ENCODE measurements at regions not wholly inside any gene's neighbourhood (a gene's known extent, or its start where the extent isn't known, plus 50 kb on each side); places are given as distances from the start of the nearest gene placed in this dataset.
"Not testable (repeated sequence)": the region's sequence is repeated elsewhere in the genome, so short reads cannot be mapped to it uniquely, and the experiment has no call there.

DNA sequence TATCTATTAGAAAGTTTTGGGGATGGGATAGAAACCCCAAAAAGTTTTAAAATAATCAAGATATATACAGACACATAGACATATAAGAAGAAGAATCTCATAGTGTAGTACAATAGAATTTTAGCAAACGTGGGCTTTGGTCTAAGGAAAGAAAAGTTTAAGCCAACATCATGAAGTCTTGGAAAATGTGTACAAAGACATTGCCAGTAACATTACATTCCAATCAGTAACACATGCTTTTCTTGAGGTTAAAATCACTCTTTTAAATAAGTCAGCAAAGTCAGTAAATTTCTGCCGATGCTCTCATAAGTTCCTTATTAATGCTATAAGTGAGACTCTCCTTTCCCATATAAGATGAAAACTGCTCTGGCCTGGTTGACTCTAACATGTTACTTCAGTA lies 201.1 kb upstream of the LRIG3 start:
- Mint-ChIP-seq H3K9me3 (peaks cover 0 to 7% of the 10 kb centered on the region in 2 donors), H3K4me1 (no peaks in the 10 kb centered on the region), H3K27ac (no peak overlapping the region), H3K4me3 (no peak overlapping the region), H3K27me3 (no peaks in the 10 kb centered on the region)
- DNase-seq (no peak), ATAC-seq (no peak)

DNA sequence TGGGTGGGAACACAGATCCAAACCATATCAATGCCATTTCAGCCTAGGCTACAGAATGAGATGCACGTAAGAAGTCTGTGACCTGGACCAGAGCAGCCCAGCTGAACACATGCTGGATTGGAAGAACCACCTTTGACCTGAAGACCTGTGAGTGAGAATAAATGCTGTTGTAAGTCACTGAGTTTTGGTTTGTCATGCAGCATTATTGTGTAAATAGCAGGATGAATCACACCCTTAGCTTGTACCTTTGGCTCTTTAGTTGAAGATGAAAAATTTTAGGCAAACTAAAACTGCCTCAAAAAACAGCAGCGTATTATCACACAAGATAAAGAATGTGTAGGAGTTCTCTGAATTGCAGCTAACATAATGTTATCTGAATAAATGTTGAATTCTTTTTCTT lies 199.4 kb upstream of the LRIG3 start:
- H3K27ac Mint-ChIP-seq, result no peak overlapping the region
- H3K9me3 Mint-ChIP-seq, result no peaks in the 10 kb centered on the region
- H3K4me1 Mint-ChIP-seq, result no peaks in the 10 kb centered on the region
- no peaks in the 10 kb centered on the region for H3K27me3 Mint-ChIP-seq
- H3K4me3 Mint-ChIP-seq, result no peak overlapping the region
- DNase-seq (no peak), ATAC-seq (no peak)

DNA sequence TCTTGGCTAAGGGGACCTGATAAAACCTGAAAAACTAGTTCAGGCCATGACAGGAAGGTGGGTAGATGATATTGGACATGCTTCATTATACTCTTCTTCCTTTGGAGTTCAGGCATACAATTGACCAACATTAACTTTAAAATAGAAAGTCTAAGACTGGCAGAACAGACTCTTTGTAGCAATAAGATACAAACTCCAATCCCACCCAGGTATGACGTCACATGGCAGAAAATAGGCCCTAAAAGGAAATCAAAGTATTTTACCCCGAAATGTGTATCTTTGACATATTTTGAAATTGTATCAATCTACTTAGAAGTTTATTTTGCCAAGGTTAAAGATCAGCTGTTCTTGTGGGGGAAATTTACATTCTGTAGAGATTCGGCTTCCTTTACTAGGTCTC lies 198.1 kb upstream of the LRIG3 start:
- Mint-ChIP-seq H3K27ac (no peak overlapping the region), H3K4me1 (no peaks in the 10 kb centered on the region), H3K4me3 (no peak overlapping the region), H3K27me3 (no peaks in the 10 kb centered on the region), H3K9me3 (no peaks in the 10 kb centered on the region)
- no peak for ATAC-seq
- no peak for DNase-seq

DNA sequence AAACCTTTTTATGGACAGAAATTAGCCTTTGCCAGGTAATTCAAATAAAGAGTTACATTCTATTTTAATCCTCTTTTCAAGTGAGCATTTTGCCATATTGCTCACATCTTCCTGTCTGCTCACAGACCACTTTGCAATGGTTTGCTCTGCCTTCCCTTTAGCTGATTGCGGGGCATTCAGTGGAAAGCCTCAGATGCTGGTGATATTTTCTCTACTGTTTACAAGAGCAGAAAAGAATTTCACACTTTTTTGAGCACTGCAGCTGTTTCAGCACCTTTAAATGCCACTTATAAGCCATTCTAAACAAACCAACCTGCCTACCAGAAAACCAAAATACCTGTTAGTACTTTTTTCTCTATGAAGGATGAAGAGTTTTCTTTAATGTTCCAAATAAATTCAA lies 195.7 kb upstream of the LRIG3 start:
- H3K9me3 Mint-ChIP-seq, result no peaks in the 10 kb centered on the region
- no peaks in the 10 kb centered on the region for H3K27me3 Mint-ChIP-seq
- H3K4me1 Mint-ChIP-seq, result no peaks in the 10 kb centered on the region
- DNase-seq (no peak), ATAC-seq (no peak)
- no peak overlapping the region for H3K4me3 Mint-ChIP-seq
- no peak overlapping the region for H3K27ac Mint-ChIP-seq

DNA sequence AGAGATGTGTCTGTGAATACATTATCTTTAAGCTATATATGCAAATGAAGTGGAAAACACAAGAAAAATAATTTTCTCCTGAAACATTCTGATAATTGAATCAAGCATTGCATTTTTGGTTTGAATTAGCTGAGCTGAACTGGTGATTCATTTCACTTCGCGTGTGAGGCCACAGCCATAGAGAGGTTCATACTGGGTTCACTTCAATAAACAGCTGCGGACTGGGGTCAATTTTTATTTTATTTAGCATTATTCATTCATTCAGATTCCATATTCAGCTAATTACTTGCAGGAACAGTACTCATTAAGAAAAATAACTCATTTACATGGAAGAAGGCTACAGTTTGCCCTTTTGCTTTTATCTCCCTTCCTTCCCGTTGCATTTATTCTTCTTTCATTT lies 195.2 kb upstream of the LRIG3 start:
- no peaks in the 10 kb centered on the region for H3K9me3 Mint-ChIP-seq
- H3K4me1 Mint-ChIP-seq, result no peaks in the 10 kb centered on the region
- no peak overlapping the region for H3K4me3 Mint-ChIP-seq

DNA sequence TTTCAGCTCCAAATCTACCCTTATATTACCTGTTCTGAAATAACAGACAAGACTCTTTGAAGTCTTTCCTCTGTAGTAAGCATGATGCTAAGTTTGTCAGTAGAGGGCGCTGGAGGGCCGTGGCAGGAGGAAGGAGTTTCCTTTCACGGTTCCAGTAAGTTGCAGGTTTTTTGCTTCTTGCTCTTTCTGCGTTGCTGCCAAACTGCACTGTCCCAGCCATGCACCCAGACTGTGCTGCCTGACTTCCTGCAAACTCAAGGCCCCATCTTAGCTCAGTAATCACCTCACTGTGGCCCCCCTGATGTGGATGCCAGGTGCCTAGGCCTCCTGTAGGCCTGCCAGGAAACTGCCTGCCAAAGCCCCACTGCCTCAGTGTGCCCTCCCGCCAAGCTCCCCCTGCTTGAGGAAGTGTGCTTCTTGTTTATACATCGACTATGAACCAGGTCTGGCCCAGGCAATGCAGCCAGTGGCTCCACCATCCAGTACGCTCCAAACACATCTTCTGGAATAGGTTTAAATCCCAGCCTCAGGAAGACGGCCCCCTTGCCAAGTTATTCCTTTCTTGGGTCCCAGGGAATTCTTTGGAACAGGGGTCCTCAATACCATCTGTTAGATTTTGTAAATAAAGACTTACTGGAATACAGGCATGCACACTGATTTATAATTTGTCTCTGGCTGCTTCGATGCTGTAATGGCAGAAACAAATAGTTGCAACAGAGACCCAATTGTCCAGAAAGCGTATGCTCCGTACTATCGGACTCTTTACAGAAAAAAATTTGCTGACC lies 193.7 kb upstream of the LRIG3 start:
- Mint-ChIP-seq H3K27me3 (peaks cover 8% of the 10 kb centered on the region), H3K4me3 (no peak overlapping the region), H3K27ac (no peak overlapping the region), H3K4me1 (no peaks in the 10 kb centered on the region), H3K9me3 (no peaks in the 10 kb centered on the region)
- peak; percentile 51 to 52 for DNase-seq
- ATAC-seq, result peak; percentile 60

More for the DNA sequence above, 195.2 kb upstream of the LRIG3 start:
- Mint-ChIP-seq H3K27ac (no peak overlapping the region), H3K27me3 (peaks cover 2% of the 10 kb centered on the region)
- ATAC-seq, result no peak
- DNase-seq, result no peak

DNA sequence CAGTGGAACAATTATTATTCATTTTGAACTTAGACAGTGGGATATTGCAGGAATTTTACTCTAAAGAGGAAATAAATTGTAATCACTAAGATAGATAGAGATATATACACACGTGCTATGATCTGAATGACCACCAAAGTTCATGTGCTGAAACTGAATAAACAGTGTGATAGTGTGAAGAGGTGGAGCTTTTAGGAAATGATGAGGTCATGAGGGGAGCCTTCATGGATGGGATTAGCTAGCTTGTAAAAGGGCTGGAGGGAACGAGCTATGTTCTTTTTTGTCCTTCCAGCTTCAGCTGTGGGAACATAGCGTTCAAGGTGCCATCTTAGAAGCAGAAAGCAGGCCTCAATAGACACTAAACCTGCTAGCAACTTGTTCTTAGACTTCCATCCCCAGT lies 191.5 kb upstream of the LRIG3 start:
- no peaks in the 10 kb centered on the region for H3K9me3 Mint-ChIP-seq
- no peak overlapping the region for H3K27ac Mint-ChIP-seq
- peaks cover 8% of the 10 kb centered on the region for H3K27me3 Mint-ChIP-seq
- no peaks in the 10 kb centered on the region for H3K4me1 Mint-ChIP-seq
- H3K4me3 Mint-ChIP-seq, result no peak overlapping the region
- DNase-seq, result no peak
- no peak for ATAC-seq

DNA sequence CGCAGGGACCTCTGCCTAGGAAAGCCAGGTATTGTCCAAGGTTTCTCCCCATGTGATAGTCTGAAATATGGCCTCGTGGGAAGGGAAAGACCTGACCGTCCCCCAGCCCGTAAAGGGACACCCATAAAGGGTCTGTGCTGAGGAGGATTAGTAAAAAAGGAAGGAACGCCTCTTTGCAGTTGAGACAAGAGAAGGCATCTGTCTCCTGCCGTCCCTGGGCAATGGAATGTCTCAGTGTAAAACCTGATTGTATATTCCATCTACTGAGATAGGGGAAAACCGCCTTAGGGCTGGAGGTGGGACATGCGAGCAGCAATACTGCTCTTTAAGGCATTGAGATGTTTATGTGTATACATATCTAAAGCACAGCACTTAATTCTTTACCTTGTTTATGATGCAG lies 188.2 kb upstream of the LRIG3 start:
- not testable (repeated sequence) for H3K27ac Mint-ChIP-seq, H3K4me1 Mint-ChIP-seq, H3K27me3 Mint-ChIP-seq, DNase-seq, H3K4me3 Mint-ChIP-seq, H3K9me3 Mint-ChIP-seq, ATAC-seq

DNA sequence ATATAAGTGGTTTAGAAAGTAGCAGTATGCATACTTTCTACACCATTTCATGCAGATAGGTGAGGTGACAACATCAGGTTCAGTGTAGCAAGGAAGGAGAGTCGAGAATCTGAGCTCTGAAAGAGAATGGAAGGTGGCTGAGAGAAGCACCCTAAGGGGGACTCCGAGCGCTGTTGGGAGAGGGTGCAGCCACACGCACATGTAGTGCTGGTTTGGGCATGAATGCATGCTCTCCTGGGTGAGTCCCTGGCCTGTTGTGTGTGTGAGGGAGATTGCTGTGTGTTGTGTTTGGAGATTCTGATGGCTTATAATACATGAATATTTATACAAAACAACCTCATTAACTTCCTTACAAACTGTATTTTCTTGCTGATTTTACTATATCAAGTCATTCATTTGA lies 180.3 kb upstream of the LRIG3 start:
- Mint-ChIP-seq H3K4me3 (no peak overlapping the region), H3K9me3 (no peaks in the 10 kb centered on the region), H3K4me1 (no peaks in the 10 kb centered on the region), H3K27ac (no peak overlapping the region), H3K27me3 (no peaks in the 10 kb centered on the region)
- DNase-seq (no peak), ATAC-seq (no peak)

DNA sequence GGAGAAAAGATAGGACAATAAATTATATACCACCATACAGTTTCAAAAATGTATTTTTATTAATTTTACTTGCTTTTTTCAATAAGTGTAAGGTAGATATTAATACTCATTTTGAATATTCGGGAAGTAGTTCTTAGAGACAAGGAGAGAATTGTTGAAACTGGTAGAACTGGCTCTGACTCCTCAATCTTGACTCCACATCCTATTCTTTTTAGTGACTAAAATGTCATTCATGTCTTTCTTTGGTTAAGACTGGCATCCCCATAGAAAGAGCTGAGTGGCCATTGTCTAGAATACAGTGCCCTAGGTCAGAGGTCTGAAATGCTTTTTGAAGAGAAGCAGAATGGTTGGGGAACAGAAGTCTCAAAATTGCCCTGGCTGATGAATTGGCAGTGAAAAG lies 177.6 kb upstream of the LRIG3 start:
- Mint-ChIP-seq H3K27ac (no peak overlapping the region), H3K9me3 (no peaks in the 10 kb centered on the region), H3K27me3 (no peaks in the 10 kb centered on the region), H3K4me3 (no peak overlapping the region), H3K4me1 (no peaks in the 10 kb centered on the region)
- no peak for ATAC-seq
- DNase-seq, result no peak

DNA sequence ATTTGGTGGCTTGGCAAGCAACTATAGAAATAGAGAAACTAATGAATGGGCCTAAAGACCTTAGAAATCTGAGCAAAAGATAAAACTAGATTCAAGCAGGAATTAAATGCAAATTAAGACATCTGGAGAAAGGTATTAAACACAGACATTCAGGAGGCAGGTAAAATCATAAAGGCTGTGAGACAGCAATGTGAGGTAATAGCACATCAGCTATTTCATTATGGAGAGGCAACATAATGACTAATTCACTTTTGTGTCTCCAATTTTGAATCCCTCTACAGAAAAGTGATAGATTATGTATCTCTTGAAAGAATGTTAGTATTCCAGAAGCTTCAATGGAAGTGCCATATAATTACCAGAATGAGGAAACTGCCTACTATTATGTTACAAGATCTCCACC lies 175.9 kb upstream of the LRIG3 start:
- H3K27me3 Mint-ChIP-seq, result no peaks in the 10 kb centered on the region
- H3K4me1 Mint-ChIP-seq, result no peaks in the 10 kb centered on the region
- DNase-seq, result no peak
- no peaks in the 10 kb centered on the region for H3K9me3 Mint-ChIP-seq
- no peak for ATAC-seq
- no peak overlapping the region for H3K4me3 Mint-ChIP-seq
- no peak overlapping the region for H3K27ac Mint-ChIP-seq

DNA sequence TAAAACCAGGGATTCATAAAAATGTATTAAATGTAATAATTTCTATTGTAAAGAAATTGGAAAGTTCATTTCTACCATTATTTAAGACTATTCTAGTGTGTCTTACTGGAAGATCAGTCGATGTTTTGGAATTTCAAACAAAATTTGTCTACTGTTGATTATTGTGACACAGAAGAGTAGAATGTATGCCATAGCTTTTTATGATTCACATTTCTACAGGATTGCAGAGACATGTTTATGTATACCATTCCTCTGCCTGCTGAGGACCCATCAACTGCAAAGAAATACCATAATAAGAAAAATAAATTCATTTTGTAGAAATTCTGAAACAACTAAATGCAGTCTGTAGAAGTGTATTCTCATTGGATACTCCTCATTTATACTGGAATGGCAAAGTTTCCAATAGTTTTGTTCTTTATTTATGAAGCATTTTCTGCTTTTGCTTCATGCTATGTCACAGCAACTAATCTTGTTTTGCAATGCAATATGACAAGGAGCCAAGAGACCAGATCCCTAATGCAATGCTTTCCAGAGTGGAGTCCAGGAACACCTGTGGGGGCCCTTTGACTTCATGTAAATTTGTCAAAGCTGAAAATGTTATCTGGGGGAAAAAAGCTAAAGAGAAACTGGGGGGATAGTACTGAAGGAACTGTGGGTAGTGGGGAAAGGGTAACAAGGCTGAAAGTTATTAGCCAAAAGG lies 172.9 kb upstream of the LRIG3 start:
- no peak for DNase-seq

DNA sequence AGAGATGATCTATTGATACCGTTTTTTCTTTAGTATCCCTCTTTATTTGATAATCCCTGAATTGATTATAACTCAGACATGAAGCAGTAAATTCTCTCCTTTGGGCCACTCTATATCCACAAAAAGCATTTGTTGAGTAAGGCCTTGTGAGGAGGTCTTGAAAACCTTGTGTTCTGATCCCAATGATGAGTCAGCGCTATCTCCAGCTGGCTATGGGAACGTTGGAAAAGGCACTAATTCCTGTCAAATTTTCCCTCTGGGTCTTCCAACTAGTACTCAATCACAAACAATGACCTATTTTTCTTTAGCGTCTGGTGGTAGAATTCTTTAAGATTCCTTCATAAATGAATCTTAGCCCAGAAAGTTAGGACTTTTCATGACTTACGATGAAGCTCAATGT lies 168.4 kb upstream of the LRIG3 start:
- no peak for DNase-seq
- Mint-ChIP-seq H3K9me3 (no peaks in the 10 kb centered on the region), H3K4me3 (no peak overlapping the region)

More for the DNA sequence above, 172.9 kb upstream of the LRIG3 start:
- Mint-ChIP-seq H3K9me3 (no peaks in the 10 kb centered on the region), H3K27me3 (no peaks in the 10 kb centered on the region), H3K4me1 (no peaks in the 10 kb centered on the region), H3K27ac (no peak overlapping the region), H3K4me3 (no peak overlapping the region)
- no peak for ATAC-seq

DNA sequence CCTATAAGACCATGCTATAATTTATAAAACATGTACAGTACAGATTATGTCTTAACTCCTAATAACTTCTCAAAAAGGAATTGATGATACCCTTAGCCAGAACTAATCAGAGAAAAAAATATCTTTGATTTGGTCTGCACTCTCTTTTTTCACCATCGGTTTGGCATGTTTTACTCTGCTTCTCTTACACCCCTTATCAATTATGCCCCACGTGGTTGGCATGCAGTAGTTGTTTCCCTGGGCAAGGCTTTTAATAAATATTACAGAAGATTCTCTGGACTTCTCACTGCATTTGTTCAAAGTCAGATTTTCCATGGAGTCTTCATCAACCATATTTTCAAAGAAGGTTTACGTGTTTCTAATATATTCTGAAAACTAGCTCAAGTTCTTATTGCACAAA lies 167.4 kb upstream of the LRIG3 start:
- ATAC-seq, result no peak
- H3K4me1 Mint-ChIP-seq, result no peaks in the 10 kb centered on the region
- H3K27ac Mint-ChIP-seq, result no peak overlapping the region
- DNase-seq, result no peak
- H3K27me3 Mint-ChIP-seq, result no peaks in the 10 kb centered on the region
- no peak overlapping the region for H3K4me3 Mint-ChIP-seq
- no peaks in the 10 kb centered on the region for H3K9me3 Mint-ChIP-seq

More for the DNA sequence above, 168.4 kb upstream of the LRIG3 start:
- no peaks in the 10 kb centered on the region for H3K4me1 Mint-ChIP-seq
- no peaks in the 10 kb centered on the region for H3K27me3 Mint-ChIP-seq
- no peak for ATAC-seq
- H3K27ac Mint-ChIP-seq, result no peak overlapping the region

DNA sequence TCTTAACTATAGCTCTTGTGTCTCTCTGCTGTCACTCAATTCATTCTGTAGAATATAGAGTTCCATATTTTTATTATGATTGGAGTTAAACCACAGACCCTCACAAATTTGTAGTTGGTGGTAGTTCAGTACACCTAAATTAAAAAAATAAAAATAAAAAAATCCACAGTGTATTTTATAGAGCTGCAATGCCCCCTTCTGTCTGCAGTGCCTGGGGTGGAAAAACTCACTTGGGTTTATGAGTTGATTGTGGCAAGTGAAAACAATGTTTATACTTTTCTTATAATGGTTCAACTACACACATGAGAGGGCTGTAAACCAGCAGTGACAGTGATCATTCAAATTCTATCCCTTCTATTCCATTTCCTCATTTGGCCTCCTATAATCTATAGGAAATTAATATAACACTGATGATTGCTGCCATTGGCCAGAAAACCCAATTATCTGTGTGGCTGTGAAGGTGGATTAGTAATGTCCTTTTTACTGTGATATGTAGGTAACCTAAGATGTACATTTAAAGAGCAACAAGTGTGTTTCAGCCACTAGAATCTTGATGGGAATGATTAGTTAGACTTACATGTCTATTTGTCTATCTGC lies 166.9 kb upstream of the LRIG3 start:
- Mint-ChIP-seq H3K27me3 (no peaks in the 10 kb centered on the region), H3K27ac (no peak overlapping the region), H3K9me3 (no peaks in the 10 kb centered on the region), H3K4me1 (no peaks in the 10 kb centered on the region), H3K4me3 (no peak overlapping the region)
- DNase-seq (no peak), ATAC-seq (no peak)

DNA sequence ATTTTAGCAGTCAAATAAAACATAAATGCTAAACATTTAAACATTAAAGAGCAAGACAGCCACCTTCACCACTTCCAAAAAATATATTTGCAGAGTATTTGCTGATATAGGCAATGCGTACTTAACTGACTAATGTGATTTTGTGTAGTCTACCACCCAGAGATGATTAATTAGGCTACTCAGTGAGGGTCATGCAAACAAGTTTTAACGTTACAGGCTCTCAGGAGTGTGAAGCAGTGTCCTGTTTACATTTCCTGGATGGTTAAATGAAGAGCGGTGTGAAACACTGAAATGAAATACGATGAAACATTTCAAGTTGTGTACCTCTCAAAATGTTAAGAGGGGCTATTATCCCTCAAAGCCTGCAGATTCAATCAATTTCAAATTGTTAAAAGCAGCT lies 165.8 kb upstream of the LRIG3 start:
- DNase-seq (no peak), ATAC-seq (no peak)
- Mint-ChIP-seq H3K4me1 (no peaks in the 10 kb centered on the region), H3K27ac (no peak overlapping the region), H3K9me3 (no peaks in the 10 kb centered on the region), H3K4me3 (no peak overlapping the region), H3K27me3 (no peaks in the 10 kb centered on the region)
